ENCODE measurements at regions not wholly inside any gene's neighbourhood (a gene's known extent, or its start where the extent isn't known, plus 50 kb on each side); places are given as distances from the start of the nearest gene placed in this dataset.
A peak's percentile ranks its signal among the peaks of the same experiment; 100 is the strongest.

DNA sequence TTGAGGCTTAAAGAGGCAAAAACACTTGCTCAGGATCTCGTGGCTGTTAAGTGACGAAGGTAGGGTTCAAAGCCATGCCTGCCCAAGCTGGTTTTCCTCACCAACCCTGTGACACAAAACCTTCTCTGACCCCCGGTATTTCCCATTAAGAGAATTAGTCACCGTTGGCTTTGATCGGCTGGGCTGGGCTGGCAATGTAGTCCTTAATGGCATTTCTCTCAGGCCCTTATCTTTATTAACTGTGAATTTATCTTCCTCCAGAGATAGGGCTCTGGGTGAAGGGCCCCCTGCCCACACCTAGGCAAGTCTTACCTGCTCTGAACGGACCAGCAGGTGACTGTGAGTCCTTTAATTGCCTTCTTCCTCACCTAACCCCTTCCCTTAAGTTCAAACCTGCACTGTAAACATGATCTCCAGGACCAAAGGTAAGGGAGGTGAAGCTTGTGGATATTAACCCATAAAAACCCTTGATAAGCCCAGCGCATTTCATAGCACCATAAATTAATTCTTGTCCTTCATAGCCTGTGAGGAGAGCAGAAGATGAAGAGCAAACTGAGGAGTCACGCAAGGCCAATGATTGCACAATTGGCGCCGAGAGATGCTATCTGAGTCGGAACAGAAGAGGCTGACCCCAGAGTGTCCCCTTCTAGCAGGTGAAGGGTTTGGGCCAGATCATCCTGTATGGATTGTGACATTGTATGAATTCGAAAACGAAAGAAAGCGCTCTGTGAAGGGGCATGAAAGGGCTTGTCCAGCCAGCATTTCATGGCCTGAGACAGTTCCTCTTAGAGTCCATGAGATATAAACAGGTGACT lies 790.8 kb upstream of the TBX3 start:
- no peak for DNase-seq (ENCODE audit: low read depth in 2 of 3, low spot score in 2 of 3)

DNA sequence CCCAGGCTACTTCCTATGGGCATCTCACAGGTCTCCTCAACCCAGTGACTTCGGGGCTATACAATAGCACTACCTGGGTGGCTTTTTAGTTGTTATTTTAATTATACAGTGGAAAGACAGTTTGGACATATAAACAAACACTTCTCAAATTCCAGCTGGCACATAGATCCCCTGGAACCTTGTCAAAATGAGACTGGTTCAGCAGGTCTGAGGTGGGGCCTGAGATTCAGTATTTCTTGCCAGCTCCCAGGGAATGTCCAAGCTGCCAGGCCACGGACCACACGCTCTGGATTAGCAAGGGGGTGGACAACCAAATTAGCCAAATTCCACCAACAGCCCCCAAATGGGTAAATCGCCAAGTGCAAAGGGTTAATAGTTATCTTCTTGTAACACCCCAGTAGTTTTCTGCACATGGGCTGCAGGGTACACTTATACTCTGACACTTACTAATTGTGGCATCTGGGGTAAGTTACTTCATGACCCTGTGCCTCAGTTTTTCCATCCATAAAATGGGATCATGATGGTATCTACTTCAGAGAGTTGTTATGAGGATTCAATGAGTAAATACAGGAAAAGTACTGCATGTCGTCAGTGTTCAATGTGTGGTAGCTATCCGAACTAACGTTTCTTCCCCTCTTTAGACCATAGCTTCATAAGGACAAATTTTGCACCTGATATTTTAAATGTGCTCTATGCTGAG lies 789.4 kb upstream of the TBX3 start:
- no peak for DNase-seq (ENCODE audit: low read depth in 2 of 3, low spot score in 2 of 3)

- DNase-seq (ENCODE audit: low read depth in 2 of 3, low spot score in 2 of 3), result no peak
Observed at GRCh38 chr12:115472852-115473251, 788.9 kb upstream of the TBX3 start.

DNA sequence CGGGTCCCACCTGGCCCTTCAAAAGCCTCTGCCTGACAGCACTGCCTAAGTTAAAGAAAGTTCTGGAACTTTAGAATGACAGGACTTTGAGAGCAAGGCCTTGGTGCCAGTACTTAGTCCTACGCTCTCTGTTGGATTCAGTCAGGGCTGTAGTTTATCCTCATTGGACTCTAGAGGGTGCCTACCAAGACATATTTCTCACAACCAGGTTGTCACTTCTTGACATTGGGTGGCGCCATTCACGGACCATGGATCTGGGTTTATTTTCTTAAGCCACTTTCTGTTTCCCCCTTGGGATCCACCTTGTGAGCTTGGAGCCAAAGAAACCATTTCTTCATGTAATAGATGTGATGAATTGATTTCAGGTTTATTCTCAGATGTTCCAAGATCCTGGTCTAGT lies 787.0 kb upstream of the TBX3 start:
- DNase-seq (ENCODE audit: low read depth in 2 of 3, low spot score in 2 of 3), result no peak

- DNase-seq (ENCODE audit: low read depth in 2 of 3, low spot score in 2 of 3), result no peak
Observed at GRCh38 chr12:115470526-115470925, 786.6 kb upstream of the TBX3 start.

DNA sequence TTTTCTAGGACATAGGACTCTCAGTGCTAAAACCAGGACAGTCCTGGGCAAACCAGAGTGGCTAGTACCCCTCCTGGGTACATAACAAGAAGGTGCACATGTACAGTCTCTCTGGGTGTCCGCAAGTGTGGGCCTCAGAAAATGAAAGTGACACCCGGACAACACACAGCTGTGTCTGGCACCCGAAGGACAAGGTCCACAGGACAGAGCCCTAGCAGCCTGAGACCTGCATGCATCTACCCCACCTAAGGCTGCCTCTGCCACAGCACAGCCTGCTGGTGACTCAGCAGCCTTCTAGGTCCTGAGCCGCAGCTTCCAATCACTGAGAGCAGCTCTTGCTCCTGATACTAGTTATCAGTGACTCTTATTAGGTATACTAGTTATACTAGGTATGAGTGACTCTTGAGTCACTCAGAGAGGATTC lies 784.1 kb upstream of the TBX3 start:
- DNase-seq (ENCODE audit: low read depth in 2 of 3, low spot score in 2 of 3), result no peak

DNA sequence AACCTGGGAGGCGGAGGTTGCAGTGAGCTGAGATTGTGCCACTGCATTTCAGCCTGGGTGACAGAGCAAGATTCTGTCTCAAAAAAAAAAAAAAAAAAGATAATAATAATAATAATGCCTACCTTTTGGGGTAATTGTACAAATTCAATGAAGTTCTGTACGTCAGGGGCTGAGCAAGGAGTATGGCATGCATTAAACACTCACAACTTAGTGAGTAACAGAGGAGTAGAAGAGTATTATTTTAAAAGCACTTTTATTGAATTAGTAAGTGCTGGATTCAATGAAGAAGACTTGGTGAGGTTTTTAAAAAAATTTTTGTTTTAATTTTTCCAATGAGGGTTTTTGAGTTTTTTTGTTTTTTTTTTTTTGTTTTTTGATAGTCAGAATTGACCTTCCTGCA lies 783.6 kb upstream of the TBX3 start:
- no peak for DNase-seq (ENCODE audit: low read depth in 2 of 3, low spot score in 2 of 3)

DNA sequence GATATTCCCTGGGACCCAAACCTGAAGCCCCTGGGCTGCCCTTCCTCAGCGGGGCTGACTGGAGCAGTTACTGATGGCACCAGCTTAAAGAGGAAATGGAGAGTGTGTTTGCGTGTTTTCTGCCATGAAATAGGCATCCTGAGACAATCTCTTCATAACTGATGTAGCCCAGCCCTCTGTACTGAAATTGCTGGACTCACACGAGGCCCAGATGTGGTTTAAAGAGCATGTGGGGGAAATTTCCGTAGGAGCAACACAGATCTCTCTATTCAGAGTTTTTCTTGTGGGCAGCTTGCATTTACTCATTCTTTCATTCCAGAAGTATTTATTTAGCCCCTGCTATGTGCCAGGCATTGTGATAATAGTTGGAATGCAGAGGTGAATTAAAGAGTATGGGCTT lies 782.1 kb upstream of the TBX3 start:
- no peak for DNase-seq (ENCODE audit: low read depth in 2 of 3, low spot score in 2 of 3)

DNA sequence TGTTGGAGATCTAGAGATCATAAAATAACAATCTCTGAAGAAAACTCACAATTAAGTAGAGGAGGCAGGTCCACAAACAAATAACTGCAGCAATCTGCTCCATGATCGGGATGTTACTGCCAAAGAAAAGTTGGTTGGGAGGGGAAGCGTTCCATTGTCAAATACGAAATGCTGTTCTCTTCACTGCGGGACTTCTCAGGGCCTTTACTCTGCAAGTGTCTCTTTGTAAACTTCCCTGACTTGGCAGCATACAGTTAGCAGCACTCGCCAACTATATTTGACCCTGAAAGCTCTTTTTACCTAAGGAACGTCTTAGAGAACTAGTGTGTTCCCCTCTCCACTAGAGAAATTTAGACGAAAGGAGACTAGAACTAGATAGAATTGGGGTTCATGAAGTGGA lies 780.7 kb upstream of the TBX3 start:
- DNase-seq (ENCODE audit: low read depth in 2 of 3, low spot score in 2 of 3), result no peak

- no peak for DNase-seq (ENCODE audit: low read depth in 2 of 3, low spot score in 2 of 3)
Observed at GRCh38 chr12:115464111-115464581, 780.2 kb upstream of the TBX3 start.

DNA sequence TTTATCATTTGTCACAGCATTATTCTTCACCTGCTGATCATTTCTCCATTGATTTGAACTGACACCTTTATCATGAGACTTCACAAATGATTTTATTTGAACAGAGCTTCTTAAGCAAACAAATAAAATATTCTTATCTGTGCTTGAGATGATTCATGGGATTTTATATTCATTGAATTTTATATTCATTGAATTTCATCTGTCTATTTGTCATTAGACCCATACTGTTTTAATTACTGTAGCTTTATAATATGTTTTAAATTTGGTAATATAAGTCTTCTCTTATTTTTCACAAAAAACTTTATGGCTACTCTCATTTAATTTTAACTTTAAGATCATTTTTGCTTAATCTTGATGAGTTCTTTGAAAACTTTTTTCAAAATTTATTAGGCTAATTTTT lies 777.4 kb upstream of the TBX3 start:
- no peak for DNase-seq (ENCODE audit: low read depth in 2 of 3, low spot score in 2 of 3)

DNA sequence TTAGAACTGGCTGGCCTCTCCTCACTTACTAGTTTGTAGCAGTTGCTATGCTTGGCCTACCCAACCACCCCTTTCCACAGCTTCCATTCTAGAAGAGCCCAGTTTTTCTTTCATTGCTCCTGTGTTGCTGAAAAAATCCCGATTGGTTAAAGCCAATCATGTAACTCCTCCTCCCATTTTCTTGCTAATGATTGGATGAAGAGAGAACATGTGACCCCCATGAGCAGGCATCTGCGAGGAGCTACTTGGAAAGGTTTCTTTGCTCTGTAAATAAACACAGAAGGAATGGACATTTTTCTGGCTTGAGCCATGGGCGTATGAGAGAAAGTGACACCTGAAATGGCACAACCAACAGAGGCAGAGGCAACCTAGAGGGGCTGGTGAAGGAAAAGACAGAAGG lies 773.8 kb upstream of the TBX3 start:
- no peak for DNase-seq (ENCODE audit: low read depth in 2 of 3, low spot score in 2 of 3)

DNA sequence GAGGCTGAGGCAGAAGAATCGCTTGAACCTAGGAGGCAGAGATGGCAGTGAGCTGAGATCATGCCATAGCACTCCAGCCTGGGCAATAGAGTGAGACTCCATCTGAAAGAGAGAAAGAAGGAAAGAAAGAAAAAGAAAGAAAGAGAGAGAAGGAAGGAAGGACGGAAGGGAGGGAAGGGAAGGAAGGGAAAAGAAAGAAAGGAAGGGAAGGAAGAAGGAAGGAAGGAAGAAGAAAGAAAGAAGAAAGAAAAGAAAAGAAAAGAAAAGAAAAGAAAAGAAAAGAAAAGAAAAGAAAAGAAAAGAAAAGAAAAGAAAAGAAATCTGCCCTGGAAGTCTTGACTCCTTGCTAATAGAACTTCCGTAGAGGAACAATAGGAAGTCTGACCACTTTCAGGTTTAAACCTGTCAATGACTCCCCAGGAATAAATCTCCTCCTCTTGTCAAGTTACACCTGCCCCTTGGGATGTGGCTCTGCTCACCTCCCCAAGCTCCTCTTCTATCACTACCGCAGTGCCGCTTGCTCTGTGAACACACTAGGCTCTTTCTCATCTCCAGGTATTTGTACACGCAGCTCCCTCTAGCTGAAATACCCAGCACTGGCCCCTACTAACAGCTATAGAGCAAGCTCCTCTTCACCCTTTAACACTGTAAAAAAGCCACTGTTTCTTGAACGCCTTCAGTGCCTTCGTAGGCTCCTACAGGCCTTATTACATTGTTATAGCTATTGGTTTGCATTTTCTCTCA lies 773.1 kb upstream of the TBX3 start:
- DNase-seq (ENCODE audit: low read depth in 2 of 3, low spot score in 2 of 3), result no peak

DNA sequence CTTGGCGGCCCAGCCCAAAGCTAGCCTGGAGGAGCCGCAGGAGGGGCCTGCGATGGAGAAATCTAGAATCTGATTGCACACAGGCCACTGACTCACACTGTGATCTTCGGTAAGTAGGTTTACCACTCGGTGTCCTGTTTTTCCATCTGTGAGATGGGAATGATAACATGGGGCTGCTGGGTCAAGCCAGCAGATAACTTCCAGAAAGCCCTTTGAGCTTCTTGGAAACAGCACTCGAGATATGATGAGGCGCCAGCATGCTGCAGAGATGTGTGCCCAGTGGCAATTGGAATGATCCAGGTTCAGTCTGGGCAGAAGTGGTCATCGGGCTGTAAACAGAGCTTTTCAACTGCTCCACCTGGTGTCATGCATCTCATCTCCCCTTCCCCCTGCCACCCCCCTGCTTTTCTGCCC lies 771.3 kb upstream of the TBX3 start:
- no peak for DNase-seq (ENCODE audit: low read depth in 2 of 3, low spot score in 2 of 3)

GRCh38 chr12:115452751-115453281 lies 768.8 kb upstream of the TBX3 start:
- DNase-seq (ENCODE audit: low read depth in 2 of 3, low spot score in 2 of 3), result no peak

- peak in 2 of 3 donors; percentile 4 to 25 for DNase-seq (ENCODE audit: low read depth in 2 of 3, low spot score in 2 of 3)
Observed at GRCh38 chr12:115451780-115452736, 768.1 kb upstream of the TBX3 start.

- no peak for DNase-seq (ENCODE audit: low read depth in 2 of 3, low spot score in 2 of 3)
Observed at GRCh38 chr12:115451151-115451779, 767.3 kb upstream of the TBX3 start.

GRCh38 chr12:115450710-115451109 lies 766.7 kb upstream of the TBX3 start:
- no peak for DNase-seq (ENCODE audit: low read depth in 2 of 3, low spot score in 2 of 3)

DNA sequence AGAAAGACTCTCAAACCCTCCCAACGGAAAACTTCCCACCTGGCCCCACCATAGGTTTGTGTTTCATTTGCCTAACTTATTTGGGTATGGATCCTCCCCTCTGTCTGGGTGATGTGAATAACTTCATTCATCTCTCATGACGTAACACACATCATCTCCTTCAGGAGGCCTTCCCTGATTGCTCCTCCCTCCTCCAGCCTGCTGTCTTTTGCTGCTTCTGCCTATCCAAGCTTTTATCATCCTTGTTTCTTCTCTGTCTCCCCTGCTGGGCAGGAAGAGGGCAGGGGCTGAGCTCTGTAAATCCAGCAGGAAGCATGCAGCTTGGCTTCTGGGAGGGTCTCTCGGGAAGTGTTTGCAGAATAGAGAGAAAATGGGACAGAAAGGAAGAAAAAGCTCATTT lies 766.0 kb upstream of the TBX3 start:
- DNase-seq (ENCODE audit: low read depth in 2 of 3, low spot score in 2 of 3), result no peak

GRCh38 chr12:115449526-115449925 lies 765.6 kb upstream of the TBX3 start:
- no peak for DNase-seq (ENCODE audit: low read depth in 2 of 3, low spot score in 2 of 3)
